B cell (primary cell): ENCODE measurements at regions not wholly inside any gene's neighbourhood (a gene's known extent, or its start where the extent isn't known, plus 50 kb on each side); places are given as distances from the start of the nearest gene placed in this dataset.

Source experiments
- ATAC-seq: fragments of 200-7000 bp; cut with Tn5 transposase; one replicate; pipeline ENCODE4 v1.10.0; 2021; ENCODE audit warnings: low read depth, mild to moderate bottlenecking, moderate number of reproducible peaks, moderate library complexity
- CTCF ChIA-PET: fragments of 350-600 bp; sonication (Branson Sonifier 250); formaldehyde crosslinking; loops from one replicate; lab custom pipeline; 2021; ENCODE audit warnings: antibody characterized with exemption, inconsistent platforms; lab: Charles Lee
- POLR2A ChIA-PET: fragments of 350-600 bp; sonication (Branson Sonifier 250); formaldehyde crosslinking; loops from one replicate; lab custom pipeline; 2021; ENCODE audit warnings: antibody characterized with exemption; lab: Charles Lee
- DNase-seq: peaks from one replicate; pipeline ENCODE4 v3.0.0; 2013
- H2AFZ ChIP-seq: 2 replicates; pipeline ENCODE4 v1.6.1; 2012; ENCODE audit warnings: mild to moderate bottlenecking, low read depth, low read length; ENCODE audit not compliant: insufficient read depth, poor library complexity, severe bottlenecking
- H3K27ac ChIP-seq, 2 donors: 1 replicate in 1 of 2; 2 replicates in 1 of 2; pipeline ENCODE4 v1.5.1; 2012 to 2013; ENCODE audit warnings: low read length in 2 of 2, mild to moderate bottlenecking in 2 of 2, moderate library complexity in 1 of 2
- H3K27me3 ChIP-seq, 4 experiments: fragments of 200-600 bp in 1 of 4; sonication (generic) in 1 of 4; replicated peaks in 1 of 4; 1 replicate in 2 of 4; 2 replicates in 2 of 4; pipeline versions ENCODE4 v1.6.1 to v1.7.0; 2013 to 2016; ENCODE audit warnings: low read length in 3 of 4, mild to moderate bottlenecking in 2 of 4, mixed read lengths in 1 of 4, moderate library complexity in 1 of 4; ENCODE audit not compliant: insufficient read depth in 4 of 4, control insufficient read depth in 3 of 4; ENCODE audit errors: control extremely low read depth in 1 of 4
- H3K36me3 ChIP-seq, 2 experiments: replicated peaks in 1 of 2; 1 replicate in 1 of 2; 2 replicates in 1 of 2; pipeline versions ENCODE4 v1.6.1 to v1.7.1; 2013; ENCODE audit warnings: low read length in 1 of 2; ENCODE audit not compliant: insufficient read depth in 2 of 2, control insufficient read depth in 1 of 2; ENCODE audit errors: control extremely low read depth in 1 of 2, extremely low read depth in 1 of 2
- H3K4me1 ChIP-seq, 2 donors: fragments of 200-600 bp in 1 of 2; sonication (generic) in 1 of 2; 1 replicate in 1 of 2; 2 replicates in 1 of 2; pipeline versions ENCODE4 v1.5.1 to v1.6.1; 2013 to 2017; ENCODE audit warnings: low read length in 2 of 2; ENCODE audit not compliant: control insufficient read depth in 2 of 2, insufficient read depth in 2 of 2
- H3K4me2 ChIP-seq: replicated peaks from 2 replicates; pipeline ENCODE3; 2012; ENCODE audit warnings: mild to moderate bottlenecking, low read depth, low read length; ENCODE audit not compliant: poor library complexity, severe bottlenecking
- H3K4me3 ChIP-seq, 5 experiments: fragments of 200-600 bp in 1 of 5; sonication (generic) in 1 of 5; 1 replicate in 3 of 5; 2 replicates in 2 of 5; pipeline versions ENCODE4 v1.5.1 to v1.7.0; 2011 to 2016; ENCODE audit warnings: low read length in 4 of 5, mild to moderate bottlenecking in 4 of 5, low read depth in 2 of 5, control low read depth in 1 of 5, moderate library complexity in 1 of 5; ENCODE audit not compliant: insufficient read depth in 1 of 5; ENCODE audit errors: control extremely low read depth in 1 of 5, extremely low read depth in 1 of 5
- H3K79me2 ChIP-seq: fragments of 200-600 bp; sonication (generic); one replicate; pipeline ENCODE4 v1.6.0; 2016; ENCODE audit warnings: low read length; ENCODE audit not compliant: control insufficient read depth, insufficient read depth
- H3K9ac ChIP-seq: fragments of 200-600 bp; sonication (generic); 2 replicates; pipeline ENCODE4 v1.6.1; 2017; ENCODE audit warnings: mild to moderate bottlenecking, low read length, moderate library complexity
- H3K9me3 ChIP-seq, 3 donors: one replicate each; pipeline versions ENCODE4 v1.6.1 to v1.7.1; 2013; ENCODE audit warnings: low read length in 2 of 3; ENCODE audit not compliant: control insufficient read depth in 2 of 3, insufficient read depth in 1 of 3; ENCODE audit errors: control extremely low read depth in 1 of 3
- H4K20me1 ChIP-seq: 2 replicates; pipeline ENCODE4 v1.6.0; 2012; ENCODE audit warnings: mild to moderate bottlenecking, low read length; ENCODE audit not compliant: insufficient read depth, control insufficient read depth, poor library complexity, severe bottlenecking
- H3K27ac Mint-ChIP-seq: one replicate; pipeline ENCODE4 v1.8.0; 2021; ENCODE audit warnings: mixed read lengths
- H3K27me3 Mint-ChIP-seq: one replicate; pipeline ENCODE4 v1.8.0; 2021; ENCODE audit warnings: mixed read lengths
- H3K4me1 Mint-ChIP-seq: one replicate; pipeline ENCODE4 v1.8.0; 2021; ENCODE audit warnings: mixed read lengths
- H3K4me3 Mint-ChIP-seq: one replicate; pipeline ENCODE4 v1.8.0; 2021; ENCODE audit warnings: mixed read lengths
- H3K9me3 Mint-ChIP-seq: one replicate; pipeline ENCODE4 v1.8.0; 2022; ENCODE audit warnings: mixed read lengths; ENCODE audit not compliant: insufficient read depth
- EZH2 ChIP-seq: IDR thresholded peaks from 2 replicates; pipeline ENCODE4 v1.6.1; 2012; ENCODE audit warnings: borderline replicate concordance, low read depth, mild to moderate bottlenecking, moderate library complexity, low read length; ENCODE audit not compliant: insufficient read depth, poor library complexity, severe bottlenecking
- WGBS: methylation state at CpG from one replicate; pipeline ENCODE4 v1.1.5; 2013; ENCODE audit warnings: missing lambda C conversion rate; ENCODE audit not compliant: insufficient coverage; 5-methylcytosine and 5-hydroxymethylcytosine counted together
- intact Hi-C: fragments of 100-400 bp; cut with micrococcal nuclease; formaldehyde crosslinking; loops from one replicate; pipeline ENCODE4 v1.10.0; 2022
- TF ChIP-seq, protein P1 (sequence below): fragments of 200-600 bp; IDR thresholded peaks from one replicate; pipeline ENCODE4 v1.8.0; 2022; ENCODE audit warnings: antibody characterized with exemption, mild to moderate bottlenecking

DNA sequence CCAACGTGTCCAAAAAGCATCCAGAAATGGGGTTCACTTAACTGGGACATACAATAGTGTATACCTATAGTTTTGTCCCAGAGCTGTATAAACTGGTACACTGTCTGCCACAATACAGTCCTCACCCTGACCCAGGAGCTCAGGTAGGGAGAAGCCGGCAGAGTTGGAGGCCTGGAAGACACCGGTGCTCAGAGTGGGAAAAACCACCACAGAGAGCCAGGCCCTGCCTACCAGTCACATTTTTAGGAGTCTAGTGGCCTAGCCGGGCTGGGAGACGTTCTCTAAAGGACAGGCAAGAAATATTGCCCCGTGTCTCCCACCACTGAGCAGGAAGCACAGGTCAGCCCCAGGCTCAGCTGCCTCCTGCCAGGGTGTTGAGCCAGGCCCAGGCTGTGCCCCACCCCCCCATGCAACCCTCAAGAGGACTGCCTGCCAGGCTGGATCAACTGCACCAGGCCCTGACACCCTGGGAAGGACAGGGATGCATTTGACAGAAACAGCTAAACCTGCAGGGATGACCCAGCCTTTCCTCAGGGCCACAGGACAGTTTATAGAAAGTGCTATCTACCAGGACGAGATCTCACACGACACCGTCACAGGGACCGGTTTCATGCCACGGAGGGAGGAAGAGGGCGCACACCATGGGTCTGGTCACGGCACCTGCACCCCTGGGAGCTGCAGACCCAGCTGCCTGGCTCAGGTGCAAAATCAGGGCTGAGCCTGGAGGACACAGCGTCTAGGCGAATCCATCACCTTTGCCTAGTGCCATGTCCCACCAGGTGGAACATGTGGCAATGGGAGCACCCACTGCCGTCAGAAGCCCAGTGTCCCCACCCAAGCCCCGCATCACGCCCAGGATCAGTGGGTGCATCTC is 89.9 kb downstream of the TMEM18 start:
- Histone ChIP-seq H3K4me1 (peaks cover 10 to 14% of the 10 kb centered on the region in 2 donors), H3K27ac (no peak overlapping the region), H3K36me3 (no peaks in the 10 kb centered on the region), H3K9ac (no peak overlapping the region), H3K79me2 (no peaks in the 10 kb centered on the region), H3K4me2 (no peak overlapping the region), H4K20me1 (no peaks in the 10 kb centered on the region), H3K27me3 (peaks cover 0 to 10% (median 3%) of the 10 kb centered on the region in 4 experiments), H2AFZ (no peak overlapping the region), H3K4me3 (no peak overlapping the region), H3K9me3 (peaks cover 0 to 8% (median 0%) of the 10 kb centered on the region in 3 donors)
- WGBS = 89% methylated on average over 18 of the region's 18 CpGs
- Mint-ChIP-seq H3K4me1 (peaks cover 12% of the 10 kb centered on the region), H3K9me3 (no peaks in the 10 kb centered on the region), H3K27me3 (peaks cover 18% of the 10 kb centered on the region), H3K27ac (no peak overlapping the region), H3K4me3 (no peak overlapping the region)
- CTCF ChIA-PET = interaction anchor here (1.5 kb wide), 1 partner anchor 58 kb away, joined by 4 read pairs; no protein-coding TSS in a partner anchor
- ATAC-seq = no peak
- no peak for DNase-seq
- POLR2A ChIA-PET = no interaction called here
- intact Hi-C loops = no loop called here
- TF ChIP-seq EZH2 = no peak
- TF ChIP-seq, protein P1, sequence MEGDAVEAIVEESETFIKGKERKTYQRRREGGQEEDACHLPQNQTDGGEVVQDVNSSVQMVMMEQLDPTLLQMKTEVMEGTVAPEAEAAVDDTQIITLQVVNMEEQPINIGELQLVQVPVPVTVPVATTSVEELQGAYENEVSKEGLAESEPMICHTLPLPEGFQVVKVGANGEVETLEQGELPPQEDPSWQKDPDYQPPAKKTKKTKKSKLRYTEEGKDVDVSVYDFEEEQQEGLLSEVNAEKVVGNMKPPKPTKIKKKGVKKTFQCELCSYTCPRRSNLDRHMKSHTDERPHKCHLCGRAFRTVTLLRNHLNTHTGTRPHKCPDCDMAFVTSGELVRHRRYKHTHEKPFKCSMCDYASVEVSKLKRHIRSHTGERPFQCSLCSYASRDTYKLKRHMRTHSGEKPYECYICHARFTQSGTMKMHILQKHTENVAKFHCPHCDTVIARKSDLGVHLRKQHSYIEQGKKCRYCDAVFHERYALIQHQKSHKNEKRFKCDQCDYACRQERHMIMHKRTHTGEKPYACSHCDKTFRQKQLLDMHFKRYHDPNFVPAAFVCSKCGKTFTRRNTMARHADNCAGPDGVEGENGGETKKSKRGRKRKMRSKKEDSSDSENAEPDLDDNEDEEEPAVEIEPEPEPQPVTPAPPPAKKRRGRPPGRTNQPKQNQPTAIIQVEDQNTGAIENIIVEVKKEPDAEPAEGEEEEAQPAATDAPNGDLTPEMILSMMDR = no peak

DNA sequence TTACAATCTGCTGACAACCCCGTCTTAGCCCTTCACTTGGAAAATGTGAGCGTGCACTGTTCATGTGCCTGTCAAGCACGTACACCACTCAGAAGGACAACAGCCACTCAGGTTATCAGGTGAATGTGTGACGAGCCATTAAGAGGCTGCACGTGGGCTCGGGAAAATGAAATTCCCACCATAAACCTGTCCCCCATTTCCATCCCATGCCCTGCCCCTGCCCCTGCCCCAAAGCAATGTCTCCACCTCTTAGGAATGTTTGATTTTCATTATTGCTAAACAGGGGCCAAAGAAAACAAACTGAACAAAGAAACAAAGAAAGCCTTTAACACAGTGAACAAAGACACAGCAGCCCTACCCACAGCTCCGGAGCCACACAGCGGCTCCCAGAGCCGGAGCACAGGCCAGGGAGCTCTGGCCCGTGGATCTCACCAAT is 90.5 kb downstream of the TMEM18 start:
- ATAC-seq (no peak), DNase-seq (no peak)
- H3K9me3 ChIP-seq = peaks cover 0 to 8% (median 0%) of the 10 kb centered on the region in 3 donors
- H3K4me2 ChIP-seq = no peak overlapping the region
- H3K36me3 ChIP-seq = no peaks in the 10 kb centered on the region
- no peak overlapping the region for H3K9ac ChIP-seq
- no peak overlapping the region for H3K4me3 ChIP-seq
- H4K20me1 ChIP-seq = no peaks in the 10 kb centered on the region
- TF ChIP-seq, protein P1 = no peak
- TF ChIP-seq EZH2 = no peak
- 88% methylated on average over 6 of the region's 10 CpGs for WGBS
- Mint-ChIP-seq H3K27me3 (peaks cover 18% of the 10 kb centered on the region), H3K4me1 (peaks cover 12% of the 10 kb centered on the region), H3K27ac (no peak overlapping the region), H3K9me3 (no peaks in the 10 kb centered on the region), H3K4me3 (no peak overlapping the region)
- no peak overlapping the region for H2AFZ ChIP-seq
- H3K27me3 ChIP-seq = peaks cover 0 to 11% (median 3%) of the 10 kb centered on the region in 4 experiments
- H3K79me2 ChIP-seq = no peaks in the 10 kb centered on the region
- intact Hi-C loops = no loop called here
- peaks cover 10 to 14% of the 10 kb centered on the region in 2 donors for H3K4me1 ChIP-seq
- POLR2A ChIA-PET = no interaction called here
- no peak overlapping the region for H3K27ac ChIP-seq
- CTCF ChIA-PET = interaction anchor here (1.5 kb wide), 1 partner anchor 57 kb away, joined by 4 read pairs; no protein-coding TSS in a partner anchor
